B cell (primary cell): ENCODE measurements at regions not wholly inside any gene's neighbourhood (a gene's known extent, or its start where the extent isn't known, plus 50 kb on each side); places are given as distances from the start of the nearest gene placed in this dataset.

Experiments
- CTCF ChIP-seq: fragments of 200-600 bp; IDR thresholded peaks from one replicate; pipeline ENCODE4 v1.8.0; 2022; ENCODE audit warnings: antibody characterized with exemption, mild to moderate bottlenecking
- EZH2 ChIP-seq: IDR thresholded peaks from 2 replicates; pipeline ENCODE4 v1.6.1; 2012; ENCODE audit warnings: borderline replicate concordance, low read depth, mild to moderate bottlenecking, moderate library complexity, low read length; ENCODE audit not compliant: insufficient read depth, poor library complexity, severe bottlenecking

GRCh38 chr1:193909406-193910082 lies 723.1 kb upstream of the B3GALT2 start:
- TF ChIP-seq CTCF, result no peak
- TF ChIP-seq EZH2, result no peak
